ENCODE measurements at regions not wholly inside any gene's neighbourhood (a gene's known extent, or its start where the extent isn't known, plus 50 kb on each side); places are given as distances from the start of the nearest gene placed in this dataset.

DNA sequence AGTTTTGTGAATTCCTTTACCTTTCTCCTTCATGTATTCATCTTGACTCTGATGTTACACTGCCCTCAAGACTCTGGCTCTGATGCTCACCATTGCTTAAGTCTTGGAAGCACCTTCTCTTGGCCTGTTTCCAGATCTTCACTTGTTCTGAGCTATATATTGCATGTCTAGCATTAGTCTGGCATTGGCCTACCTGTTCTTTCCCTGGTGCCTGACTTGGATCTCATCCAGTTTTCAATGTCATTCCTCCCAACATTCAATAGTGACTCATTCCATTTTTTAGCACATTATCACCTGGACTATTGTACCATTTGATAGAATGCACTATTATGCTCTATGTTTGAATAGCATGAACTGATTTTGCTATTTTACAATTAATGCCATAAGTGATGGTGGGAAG is 127.3 kb upstream of the NYAP2 start:
- dilution Hi-C loops (cut with MboI; ENCODE audit: extremely low pct_ligation_motif_present, low sequenced_read_pairs), result no loop called here
- TF ChIP-seq, protein P1, sequence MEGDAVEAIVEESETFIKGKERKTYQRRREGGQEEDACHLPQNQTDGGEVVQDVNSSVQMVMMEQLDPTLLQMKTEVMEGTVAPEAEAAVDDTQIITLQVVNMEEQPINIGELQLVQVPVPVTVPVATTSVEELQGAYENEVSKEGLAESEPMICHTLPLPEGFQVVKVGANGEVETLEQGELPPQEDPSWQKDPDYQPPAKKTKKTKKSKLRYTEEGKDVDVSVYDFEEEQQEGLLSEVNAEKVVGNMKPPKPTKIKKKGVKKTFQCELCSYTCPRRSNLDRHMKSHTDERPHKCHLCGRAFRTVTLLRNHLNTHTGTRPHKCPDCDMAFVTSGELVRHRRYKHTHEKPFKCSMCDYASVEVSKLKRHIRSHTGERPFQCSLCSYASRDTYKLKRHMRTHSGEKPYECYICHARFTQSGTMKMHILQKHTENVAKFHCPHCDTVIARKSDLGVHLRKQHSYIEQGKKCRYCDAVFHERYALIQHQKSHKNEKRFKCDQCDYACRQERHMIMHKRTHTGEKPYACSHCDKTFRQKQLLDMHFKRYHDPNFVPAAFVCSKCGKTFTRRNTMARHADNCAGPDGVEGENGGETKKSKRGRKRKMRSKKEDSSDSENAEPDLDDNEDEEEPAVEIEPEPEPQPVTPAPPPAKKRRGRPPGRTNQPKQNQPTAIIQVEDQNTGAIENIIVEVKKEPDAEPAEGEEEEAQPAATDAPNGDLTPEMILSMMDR (optimal IDR thresholded peaks at IDR 0.05 in 1 of 3, IDR thresholded peaks at IDR 0.05 in 1 of 3, conservative IDR thresholded peaks at IDR 0.05 in 1 of 3; ENCODE audit: extremely low read depth in 1 of 3, insufficient read depth in 2 of 3, low read length in 3 of 3), result no peak
- TF ChIP-seq EZH2 (IDR thresholded peaks at IDR 0.05; ENCODE audit: low read length), result no peak
- Histone ChIP-seq H3K9me3 (ENCODE audit: control insufficient read depth, low read depth, low read length) (no peaks in the 10 kb centered on the region), H3K27ac (ENCODE audit: control insufficient read depth, insufficient read depth, low read length) (no peak overlapping the region), H2AFZ (ENCODE audit: control insufficient read depth, low read length) (no peak overlapping the region), H3K79me2 (ENCODE audit: control insufficient read depth, insufficient read depth, low read length) (no peaks in the 10 kb centered on the region), H4K20me1 (ENCODE audit: control insufficient read depth, extremely low read depth, insufficient read depth, low read length) (no peaks in the 10 kb centered on the region), H3K4me2 (ENCODE audit: control insufficient read depth, extremely low read depth, insufficient read depth, low read depth, low read length) (no peak overlapping the region), H3K9ac (ENCODE audit: control insufficient read depth, extremely low read depth, insufficient read depth, low read length) (no peak overlapping the region), H3K4me1 (ENCODE audit: control insufficient read depth, extremely low read depth, insufficient read depth, low read length) (peaks cover 2% of the 10 kb centered on the region), H3K36me3 (ENCODE audit: control insufficient read depth in 2 of 2, extremely low read depth in 1 of 2, insufficient read depth in 2 of 2, low read length in 2 of 2) (no peaks in the 10 kb centered on the region), H3K4me3 (ENCODE audit: control insufficient read depth in 2 of 3, extremely low read depth in 1 of 3, insufficient read depth in 2 of 3, low read depth in 1 of 3, low read length in 3 of 3) (no peak overlapping the region), H3K27me3 (ENCODE audit: control insufficient read depth, extremely low read depth, insufficient read depth, low read length) (peaks cover 4% of the 10 kb centered on the region), H3K9me1 (ENCODE audit: control insufficient read depth, extremely low read depth, insufficient read depth, low read length) (no peaks in the 10 kb centered on the region)
- no peak for DNase-seq (ENCODE audit: low read depth, low spot score)
- FAIRE-seq, result no peak

DNA sequence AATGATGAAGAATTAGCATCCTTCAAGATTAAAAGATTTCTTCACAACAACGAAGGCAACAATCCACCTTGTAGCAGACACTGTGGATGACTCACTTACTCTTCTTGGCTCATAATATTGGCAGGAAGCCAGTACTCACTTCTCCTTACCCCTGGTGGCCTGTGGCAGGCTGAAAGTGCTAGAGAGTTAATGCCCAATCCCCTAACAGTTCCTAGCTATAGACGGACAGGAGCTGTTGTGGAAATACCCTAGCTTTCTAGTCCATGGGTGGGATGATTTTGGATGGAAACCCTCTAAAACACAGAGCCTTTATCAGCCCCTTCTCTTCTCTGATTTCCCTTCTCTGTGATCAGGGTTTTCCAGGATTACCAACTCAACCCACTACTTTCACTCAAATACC is 128.6 kb upstream of the NYAP2 start:
- Histone ChIP-seq H3K36me3 (ENCODE audit: control insufficient read depth in 2 of 2, extremely low read depth in 1 of 2, insufficient read depth in 2 of 2, low read length in 2 of 2) (no peaks in the 10 kb centered on the region), H4K20me1 (ENCODE audit: control insufficient read depth, extremely low read depth, insufficient read depth, low read length) (no peaks in the 10 kb centered on the region), H3K9me1 (ENCODE audit: control insufficient read depth, extremely low read depth, insufficient read depth, low read length) (no peaks in the 10 kb centered on the region), H3K27ac (ENCODE audit: control insufficient read depth, insufficient read depth, low read length) (no peak overlapping the region), H3K9ac (ENCODE audit: control insufficient read depth, extremely low read depth, insufficient read depth, low read length) (no peak overlapping the region), H3K27me3 (ENCODE audit: control insufficient read depth, extremely low read depth, insufficient read depth, low read length) (no peaks in the 10 kb centered on the region), H3K9me3 (ENCODE audit: control insufficient read depth, low read depth, low read length) (no peaks in the 10 kb centered on the region), H3K4me2 (ENCODE audit: control insufficient read depth, extremely low read depth, insufficient read depth, low read depth, low read length) (no peak overlapping the region), H3K4me1 (ENCODE audit: control insufficient read depth, extremely low read depth, insufficient read depth, low read length) (peaks cover 2% of the 10 kb centered on the region), H3K4me3 (ENCODE audit: control insufficient read depth in 2 of 3, extremely low read depth in 1 of 3, insufficient read depth in 2 of 3, low read depth in 1 of 3, low read length in 3 of 3) (no peak overlapping the region), H2AFZ (ENCODE audit: control insufficient read depth, low read length) (no peak overlapping the region), H3K79me2 (ENCODE audit: control insufficient read depth, insufficient read depth, low read length) (no peaks in the 10 kb centered on the region)
- dilution Hi-C loops (cut with MboI; ENCODE audit: extremely low pct_ligation_motif_present, low sequenced_read_pairs), result no loop called here
- DNase-seq (ENCODE audit: low read depth, low spot score), result peak; percentile 19
- TF ChIP-seq EZH2 (IDR thresholded peaks at IDR 0.05; ENCODE audit: low read length), result no peak
- TF ChIP-seq, protein P1 (optimal IDR thresholded peaks at IDR 0.05 in 1 of 3, IDR thresholded peaks at IDR 0.05 in 1 of 3, conservative IDR thresholded peaks at IDR 0.05 in 1 of 3; ENCODE audit: extremely low read depth in 1 of 3, insufficient read depth in 2 of 3, low read length in 3 of 3), result peak in 2 of 3 experiments; percentile 22 to 25
- peak; percentile 44 for FAIRE-seq

Data from keratinocyte (primary cell).